Peyer's patch (tissue), 4 donors: ENCODE measurements at regions not wholly inside any gene's neighbourhood (a gene's known extent, or its start where the extent isn't known, plus 50 kb on each side); places are given as distances from the start of the nearest gene placed in this dataset.

Experiments
- DNase-seq, 3 donors: peaks; one replicate each; pipeline ENCODE4 v3.0.0-alpha.2; 2017 to 2019
- H3K27ac ChIP-seq, 4 donors: fragments of 200-600 bp; sonication (generic); one replicate each; pipeline ENCODE4 v1.5.1; 2016 to 2019
- H3K27me3 ChIP-seq, 2 donors: fragments of 200-600 bp; sonication (generic); one replicate each; pipeline ENCODE4 v1.5.1; 2019
- H3K36me3 ChIP-seq, 3 donors: fragments of 200-600 bp; sonication (generic); one replicate each; pipeline ENCODE4 v1.5.1; 2016 to 2019
- H3K4me1 ChIP-seq, 4 donors: fragments of 200-600 bp; sonication (generic); one replicate each; pipeline ENCODE4 v1.5.1; 2016 to 2019
- H3K4me3 ChIP-seq, 4 donors: fragments of 200-600 bp; sonication (generic); 1 replicate in 3 of 4; 2 replicates in 1 of 4; pipeline ENCODE4 v1.5.1; 2016 to 2019; ENCODE audit warnings: mild to moderate bottlenecking in 1 of 4
- H3K9me3 ChIP-seq, 4 donors: fragments of 200-600 bp; sonication (generic); one replicate each; pipeline ENCODE4 v1.5.1; 2016 to 2019; ENCODE audit warnings: mild to moderate bottlenecking in 1 of 4
- CTCF ChIP-seq, 6 experiments: fragments of 450-650 bp in 4 of 6; fragments of 200-600 bp in 2 of 6; sonication (generic) in 1 of 6; IDR thresholded peaks; one replicate each; pipeline ENCODE4 v1.5.1; 2017 to 2019; ENCODE audit warnings: antibody characterized with exemption in 6 of 6, mild to moderate bottlenecking in 3 of 6, moderate library complexity in 1 of 6
- POLR2A ChIP-seq, 2 donors: fragments of 450-650 bp; IDR thresholded peaks; one replicate each; pipeline ENCODE4 v1.5.1; 2017; ENCODE audit warnings: antibody characterized with exemption in 2 of 2, mild to moderate bottlenecking in 2 of 2, moderate library complexity in 2 of 2

- no peak overlapping the region for H3K4me3 ChIP-seq
- H3K27ac ChIP-seq = no peak overlapping the region
- H3K36me3 ChIP-seq = no peaks in the 10 kb centered on the region
- H3K27me3 ChIP-seq = no peaks in the 10 kb centered on the region
- no peak for DNase-seq
- H3K4me1 ChIP-seq = peaks cover 0 to 18% (median 2%) of the 10 kb centered on the region in 4 donors
- TF ChIP-seq CTCF (IDR thresholded peaks at IDR 0.05) (no peak), POLR2A (IDR thresholded peaks at IDR 0.05) (no peak)
- H3K9me3 ChIP-seq = no peaks in the 10 kb centered on the region
These were observed 55.6 kb upstream of the CD34 start for GRCh38 chr1:207966521-207966920.

- no peaks in the 10 kb centered on the region for H3K9me3 ChIP-seq
- H3K4me3 ChIP-seq = no peak overlapping the region
- peaks cover 0 to 18% (median 2%) of the 10 kb centered on the region in 4 donors for H3K4me1 ChIP-seq
- H3K27ac ChIP-seq = no peak overlapping the region
- no peaks in the 10 kb centered on the region for H3K27me3 ChIP-seq
- no peak for DNase-seq
- TF ChIP-seq CTCF (IDR thresholded peaks at IDR 0.05) = no peak
- no peak for TF ChIP-seq POLR2A (IDR thresholded peaks at IDR 0.05)
- H3K36me3 ChIP-seq = no peaks in the 10 kb centered on the region
These were observed 54.8 kb upstream of the CD34 start for GRCh38 chr1:207965392-207966387.

- no peak for DNase-seq
- Histone ChIP-seq H3K9me3 (no peaks in the 10 kb centered on the region), H3K27ac (peak overlapping the region; percentile 76 to 91 (median 86))
These were observed 53.5 kb upstream of the CD34 start for GRCh38 chr1:207964195-207964966.

GRCh38 chr1:207963427-207964194 lies 52.7 kb upstream of the CD34 start:
- H3K4me1 ChIP-seq = peaks cover 0 to 30% (median 2%) of the 10 kb centered on the region in 4 donors
- H3K9me3 ChIP-seq = no peaks in the 10 kb centered on the region
- peak; percentile 82 to 96 (median 95) for DNase-seq
- peak overlapping the region; percentile 76 to 91 (median 86) for H3K27ac ChIP-seq
- H3K27me3 ChIP-seq = no peaks in the 10 kb centered on the region
- H3K36me3 ChIP-seq = no peaks in the 10 kb centered on the region
- TF ChIP-seq CTCF (IDR thresholded peaks at IDR 0.05) = peak; percentile 99 to 100 (median 100)
- TF ChIP-seq POLR2A (IDR thresholded peaks at IDR 0.05) = peak; percentile 94 to 95
- H3K4me3 ChIP-seq = peak overlapping the region; percentile 52 to 79 (median 76)

More at GRCh38 chr1:207964195-207964966, 53.5 kb upstream of the CD34 start:
- peaks cover 0 to 22% (median 2%) of the 10 kb centered on the region in 4 donors for H3K4me1 ChIP-seq
- no peaks in the 10 kb centered on the region for H3K27me3 ChIP-seq
- no peaks in the 10 kb centered on the region for H3K36me3 ChIP-seq
- TF ChIP-seq POLR2A (IDR thresholded peaks at IDR 0.05) (no peak), CTCF (IDR thresholded peaks at IDR 0.05) (no peak)
- H3K4me3 ChIP-seq = peak overlapping the region in 2 of 4 donors; percentile 78 to 79
